Astrocyte (in vitro differentiated cells and primary cell): ENCODE measurements at regions not wholly inside any gene's neighbourhood (a gene's known extent, or its start where the extent isn't known, plus 50 kb on each side); places are given as distances from the start of the nearest gene placed in this dataset.

ENCODE experiments used
- CTCF ChIP-seq: IDR thresholded peaks from 2 replicates; pipeline ENCODE4 v1.5.1; 2011; ENCODE audit warnings: low read depth, mild to moderate bottlenecking, inconsistent platforms, low read length, moderate library complexity; ENCODE audit not compliant: insufficient read depth
- EZH2 ChIP-seq: IDR thresholded peaks from 2 replicates; pipeline ENCODE4 v1.6.1; 2012; ENCODE audit warnings: mild to moderate bottlenecking, low read length, inconsistent platforms; ENCODE audit not compliant: insufficient read depth

- TF ChIP-seq CTCF = no peak
- no peak for TF ChIP-seq EZH2
These were observed 67.5 kb upstream of the DAAM1 start for GRCh38 chr14:59120921-59121320.
